Activated CD8-positive, alpha-beta T cell treated with anti-CD3 and anti-CD28 coated beads for 36 hours (primary cell): ENCODE measurements at regions not wholly inside any gene's neighbourhood (a gene's known extent, or its start where the extent isn't known, plus 50 kb on each side); places are given as distances from the start of the nearest gene placed in this dataset.

Source experiments
- ATAC-seq: fragments of 200-7000 bp; cut with Tn5 transposase; one replicate; pipeline ENCODE4 v1.10.0; 2021; ENCODE audit warnings: mild to moderate bottlenecking, moderate library complexity
- CTCF ChIA-PET: fragments of 350-600 bp; sonication (Branson Sonifier 250); formaldehyde crosslinking; loops from one replicate; lab custom pipeline; 2021; ENCODE audit warnings: antibody characterized with exemption; lab: Charles Lee
- POLR2A ChIA-PET: fragments of 350-600 bp; sonication (Branson Sonifier 250); formaldehyde crosslinking; loops from one replicate; lab custom pipeline; 2021; ENCODE audit warnings: antibody characterized with exemption; lab: Charles Lee
- DNase-seq: peaks from one replicate; pipeline ENCODE4 v3.0.0-alpha.2; 2020
- H3K27ac Mint-ChIP-seq: one replicate; pipeline ENCODE4 v1.8.0; 2021; ENCODE audit warnings: mild to moderate bottlenecking, mixed read lengths
- H3K27me3 Mint-ChIP-seq: one replicate; pipeline ENCODE4 v1.8.0; 2021; ENCODE audit warnings: mixed read lengths
- H3K36me3 Mint-ChIP-seq: one replicate; pipeline ENCODE4 v1.8.0; 2021; ENCODE audit warnings: low read depth, mixed read lengths
- H3K4me1 Mint-ChIP-seq: one replicate; pipeline ENCODE4 v1.8.0; 2021; ENCODE audit warnings: low read depth, mixed read lengths
- H3K4me3 Mint-ChIP-seq: one replicate; pipeline ENCODE4 v1.8.0; 2021; ENCODE audit warnings: mild to moderate bottlenecking, moderate library complexity, mixed read lengths
- H3K9me3 Mint-ChIP-seq: one replicate; pipeline ENCODE4 v1.8.0; 2021; ENCODE audit warnings: mixed read lengths
- CTCF ChIP-seq: fragments of 200-600 bp; IDR thresholded peaks from one replicate; pipeline ENCODE4 v1.8.0; 2022; ENCODE audit warnings: antibody characterized with exemption, mild to moderate bottlenecking
- intact Hi-C: fragments of 100-400 bp; cut with micrococcal nuclease; formaldehyde crosslinking; loops from one replicate; pipeline ENCODE4 v1.10.0; 2022

- Mint-ChIP-seq H3K27ac (no peak overlapping the region), H3K36me3 (no peaks in the 10 kb centered on the region), H3K27me3 (peaks cover 3% of the 10 kb centered on the region), H3K4me3 (no peak overlapping the region), H3K4me1 (no peaks in the 10 kb centered on the region), H3K9me3 (peaks cover 15% of the 10 kb centered on the region)
- no peak for TF ChIP-seq CTCF
- intact Hi-C loops: no loop called here
- POLR2A ChIA-PET: no interaction called here
- DNase-seq (no peak), ATAC-seq (no peak)
- CTCF ChIA-PET: no interaction called here
Observed at GRCh38 chr22:47309946-47310345, 547.5 kb downstream of the TBC1D22A start.

GRCh38 chr22:47309476-47309875 lies 547.0 kb downstream of the TBC1D22A start:
- H3K27me3 Mint-ChIP-seq: peaks cover 3% of the 10 kb centered on the region
- POLR2A ChIA-PET: interaction anchor here (1.1 kb wide), 1 partner anchor 9 kb away, joined by 3 read pairs; no protein-coding TSS in a partner anchor
- CTCF ChIA-PET: no interaction called here
- peaks cover 15% of the 10 kb centered on the region for H3K9me3 Mint-ChIP-seq
- DNase-seq (no peak), ATAC-seq (no peak)
- no peaks in the 10 kb centered on the region for H3K4me1 Mint-ChIP-seq
- no peak for TF ChIP-seq CTCF
- H3K4me3 Mint-ChIP-seq: no peak overlapping the region
- no peaks in the 10 kb centered on the region for H3K36me3 Mint-ChIP-seq
- H3K27ac Mint-ChIP-seq: no peak overlapping the region
- intact Hi-C loops: no loop called here

- H3K27ac Mint-ChIP-seq: no peak overlapping the region
- intact Hi-C loops: no loop called here
- peaks cover 12% of the 10 kb centered on the region for H3K9me3 Mint-ChIP-seq
- ATAC-seq (no peak), DNase-seq (no peak)
- no peaks in the 10 kb centered on the region for H3K36me3 Mint-ChIP-seq
- TF ChIP-seq CTCF: no peak
- CTCF ChIA-PET: no interaction called here
- H3K27me3 Mint-ChIP-seq: peaks cover 3% of the 10 kb centered on the region
- POLR2A ChIA-PET: interaction anchor here (1.1 kb wide), 1 partner anchor 10 kb away, joined by 3 read pairs; no protein-coding TSS in a partner anchor
- H3K4me3 Mint-ChIP-seq: no peak overlapping the region
- no peaks in the 10 kb centered on the region for H3K4me1 Mint-ChIP-seq
Observed at GRCh38 chr22:47308886-47309285, 546.4 kb downstream of the TBC1D22A start.

- intact Hi-C loops: no loop called here
- peaks cover 10% of the 10 kb centered on the region for H3K9me3 Mint-ChIP-seq
- ATAC-seq: no peak
- ChIA-PET CTCF (no interaction called here), POLR2A (no interaction called here)
- H3K27me3 Mint-ChIP-seq: peaks cover 3% of the 10 kb centered on the region
- H3K27ac Mint-ChIP-seq: no peak overlapping the region
- no peak for DNase-seq
- H3K4me1 Mint-ChIP-seq: no peaks in the 10 kb centered on the region
- no peak for TF ChIP-seq CTCF
- no peak overlapping the region for H3K4me3 Mint-ChIP-seq
- no peaks in the 10 kb centered on the region for H3K36me3 Mint-ChIP-seq
Observed at GRCh38 chr22:47307822-47308221, 545.4 kb downstream of the TBC1D22A start.

GRCh38 chr22:47307326-47307725 lies 544.9 kb downstream of the TBC1D22A start:
- Mint-ChIP-seq H3K9me3 (peaks cover 9% of the 10 kb centered on the region), H3K27me3 (peaks cover 2% of the 10 kb centered on the region), H3K4me1 (no peaks in the 10 kb centered on the region), H3K36me3 (no peaks in the 10 kb centered on the region), H3K4me3 (no peak overlapping the region), H3K27ac (no peak overlapping the region)
- DNase-seq: no peak
- intact Hi-C loops: no loop called here
- ChIA-PET POLR2A (no interaction called here), CTCF (no interaction called here)
- no peak for ATAC-seq
- TF ChIP-seq CTCF: no peak
